ENCODE measurements at regions not wholly inside any gene's neighbourhood (a gene's known extent, or its start where the extent isn't known, plus 50 kb on each side); places are given as distances from the start of the nearest gene placed in this dataset.

- H3K36me3 ChIP-seq: no peaks in the 10 kb centered on the region
- no peaks in the 10 kb centered on the region for H3K4me1 ChIP-seq
- TF ChIP-seq POLR2A (IDR thresholded peaks at IDR 0.05): no peak
- TF ChIP-seq, protein P1, sequence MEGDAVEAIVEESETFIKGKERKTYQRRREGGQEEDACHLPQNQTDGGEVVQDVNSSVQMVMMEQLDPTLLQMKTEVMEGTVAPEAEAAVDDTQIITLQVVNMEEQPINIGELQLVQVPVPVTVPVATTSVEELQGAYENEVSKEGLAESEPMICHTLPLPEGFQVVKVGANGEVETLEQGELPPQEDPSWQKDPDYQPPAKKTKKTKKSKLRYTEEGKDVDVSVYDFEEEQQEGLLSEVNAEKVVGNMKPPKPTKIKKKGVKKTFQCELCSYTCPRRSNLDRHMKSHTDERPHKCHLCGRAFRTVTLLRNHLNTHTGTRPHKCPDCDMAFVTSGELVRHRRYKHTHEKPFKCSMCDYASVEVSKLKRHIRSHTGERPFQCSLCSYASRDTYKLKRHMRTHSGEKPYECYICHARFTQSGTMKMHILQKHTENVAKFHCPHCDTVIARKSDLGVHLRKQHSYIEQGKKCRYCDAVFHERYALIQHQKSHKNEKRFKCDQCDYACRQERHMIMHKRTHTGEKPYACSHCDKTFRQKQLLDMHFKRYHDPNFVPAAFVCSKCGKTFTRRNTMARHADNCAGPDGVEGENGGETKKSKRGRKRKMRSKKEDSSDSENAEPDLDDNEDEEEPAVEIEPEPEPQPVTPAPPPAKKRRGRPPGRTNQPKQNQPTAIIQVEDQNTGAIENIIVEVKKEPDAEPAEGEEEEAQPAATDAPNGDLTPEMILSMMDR (IDR thresholded peaks at IDR 0.05): no peak
- no peak overlapping the region for H3K27ac ChIP-seq
- no peaks in the 10 kb centered on the region for H3K27me3 ChIP-seq
- H3K4me3 ChIP-seq: no peak overlapping the region
- DNase-seq: no peak
- H3K9me3 ChIP-seq: no peaks in the 10 kb centered on the region
- intact Hi-C loops (cut with DNase I; ENCODE audit: low total_unique reads): no loop called here
Observed at GRCh38 chr1:78779831-78780230, 130.2 kb downstream of the IFI44 start.

- Histone ChIP-seq H3K4me3 (no peak overlapping the region), H3K27ac (no peak overlapping the region), H3K27me3 (no peaks in the 10 kb centered on the region), H3K4me1 (no peaks in the 10 kb centered on the region), H3K36me3 (no peaks in the 10 kb centered on the region), H3K9me3 (no peaks in the 10 kb centered on the region)
- no peak for TF ChIP-seq POLR2A (IDR thresholded peaks at IDR 0.05)
- TF ChIP-seq, protein P1 (IDR thresholded peaks at IDR 0.05): no peak
- no peak for DNase-seq
- intact Hi-C loops (cut with DNase I; ENCODE audit: low total_unique reads): no loop called here
Observed at GRCh38 chr1:78787544-78787943, 137.9 kb downstream of the IFI44 start.

DNA sequence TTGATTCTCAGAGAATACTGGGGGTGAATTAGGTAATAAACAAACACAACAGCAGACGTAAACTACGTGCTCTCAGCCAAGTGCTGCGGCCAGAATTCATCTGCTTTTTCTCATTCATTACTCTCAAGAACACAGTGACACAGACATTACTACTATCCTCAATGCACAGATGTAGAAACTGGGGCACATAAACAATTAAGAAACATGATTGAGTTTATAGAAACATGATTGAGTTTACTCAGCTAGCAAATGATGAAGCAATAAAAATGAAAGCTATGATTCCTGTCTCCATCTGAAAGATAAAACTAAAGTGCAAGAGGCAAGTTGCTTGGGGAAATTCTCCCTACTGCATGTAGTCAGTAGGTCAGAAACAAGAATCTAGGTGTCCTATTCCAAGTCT is 140.5 kb downstream of the IFI44 start:
- Histone ChIP-seq H3K4me1 (no peaks in the 10 kb centered on the region), H3K4me3 (no peak overlapping the region), H3K36me3 (no peaks in the 10 kb centered on the region), H3K9me3 (no peaks in the 10 kb centered on the region), H3K27ac (no peak overlapping the region), H3K27me3 (no peaks in the 10 kb centered on the region)
- TF ChIP-seq, protein P1 (IDR thresholded peaks at IDR 0.05): no peak
- no peak for TF ChIP-seq POLR2A (IDR thresholded peaks at IDR 0.05)
- intact Hi-C loops (cut with DNase I; ENCODE audit: low total_unique reads): no loop called here
- no peak for DNase-seq

- Histone ChIP-seq H3K4me3 (no peak overlapping the region), H3K4me1 (no peaks in the 10 kb centered on the region), H3K36me3 (no peaks in the 10 kb centered on the region), H3K9me3 (no peaks in the 10 kb centered on the region), H3K27ac (no peak overlapping the region), H3K27me3 (no peaks in the 10 kb centered on the region)
- intact Hi-C loops (cut with DNase I; ENCODE audit: low total_unique reads): no loop called here
- DNase-seq: no peak
- TF ChIP-seq, protein P1 (IDR thresholded peaks at IDR 0.05): no peak
- TF ChIP-seq POLR2A (IDR thresholded peaks at IDR 0.05): no peak
Observed at GRCh38 chr1:78792756-78793155, 143.1 kb downstream of the IFI44 start.

DNA sequence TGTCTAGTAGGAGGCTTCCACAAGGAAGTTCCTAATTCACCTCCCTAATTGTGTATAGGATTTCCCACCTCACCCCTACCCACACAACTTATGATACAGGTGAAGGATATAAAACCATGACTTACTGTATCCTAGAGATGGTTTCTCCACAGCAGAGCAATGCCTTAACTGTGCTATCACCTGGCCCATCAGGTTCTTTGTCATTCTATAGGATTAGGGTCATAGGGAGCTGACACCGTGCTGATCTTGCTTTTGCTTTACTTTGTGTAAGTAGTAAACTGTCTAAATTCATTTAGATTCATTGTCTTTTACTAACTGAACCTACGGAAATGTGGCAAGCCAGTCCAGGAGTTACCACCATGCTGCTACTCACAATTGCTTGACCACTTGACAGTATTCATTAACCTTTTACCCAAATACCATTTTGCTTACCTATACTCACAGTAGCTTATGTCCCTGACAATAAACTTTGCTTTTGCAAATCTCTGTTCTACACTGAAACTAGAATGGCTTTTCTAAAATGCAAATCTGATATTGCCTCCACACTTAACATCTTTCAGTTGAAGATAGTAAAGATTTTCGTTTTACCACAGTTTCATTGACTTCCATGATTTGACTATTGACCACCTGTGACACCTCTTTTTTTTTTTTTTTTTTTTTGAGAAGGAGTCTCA is 147.6 kb downstream of the IFI44 start:
- no peaks in the 10 kb centered on the region for H3K4me1 ChIP-seq
- H3K4me3 ChIP-seq: no peak overlapping the region
- no peaks in the 10 kb centered on the region for H3K9me3 ChIP-seq
- TF ChIP-seq POLR2A (IDR thresholded peaks at IDR 0.05): no peak
- TF ChIP-seq, protein P1 (IDR thresholded peaks at IDR 0.05): no peak
- no peaks in the 10 kb centered on the region for H3K27me3 ChIP-seq
- no peaks in the 10 kb centered on the region for H3K36me3 ChIP-seq
- no peak overlapping the region for H3K27ac ChIP-seq
- no peak for DNase-seq
- intact Hi-C loops (cut with DNase I; ENCODE audit: low total_unique reads): no loop called here

Measured in uterus (tissue), 3 donors.